ENCODE measurements at regions not wholly inside any gene's neighbourhood (a gene's known extent, or its start where the extent isn't known, plus 50 kb on each side); places are given as distances from the start of the nearest gene placed in this dataset.
"Not testable (repeated sequence)": the region's sequence is repeated elsewhere in the genome, so short reads cannot be mapped to it uniquely, and the experiment has no call there.

DNA sequence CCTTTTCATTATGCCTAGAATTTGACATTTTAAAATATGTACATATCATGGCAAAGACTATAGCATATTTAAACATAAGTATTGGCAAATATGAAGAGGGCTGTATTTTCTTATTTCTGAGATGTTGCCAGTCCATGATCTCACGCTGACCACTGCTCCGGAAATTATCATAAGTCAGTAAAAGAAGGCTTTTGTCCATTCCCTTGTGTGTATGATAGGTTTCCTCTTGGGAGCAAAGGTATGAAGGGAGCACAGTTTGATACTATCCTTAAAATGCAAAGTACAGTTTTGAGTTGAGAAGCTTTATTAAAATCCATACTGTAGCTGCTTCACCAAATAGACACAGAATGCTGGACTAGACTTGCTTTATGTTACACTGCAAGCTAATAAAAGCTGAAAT, 52.6 kb upstream of the AGA start:
- DNase-seq (ENCODE audit: low read depth), result no peak
- no peak overlapping the region for H3K4me3 ChIP-seq (ENCODE audit: control insufficient read depth, low read depth, low read length)
- no peak for TF ChIP-seq CTCF (IDR thresholded peaks at IDR 0.05; ENCODE audit: control insufficient read depth, insufficient read depth, low read depth, low read length, missing control alignments)

DNA sequence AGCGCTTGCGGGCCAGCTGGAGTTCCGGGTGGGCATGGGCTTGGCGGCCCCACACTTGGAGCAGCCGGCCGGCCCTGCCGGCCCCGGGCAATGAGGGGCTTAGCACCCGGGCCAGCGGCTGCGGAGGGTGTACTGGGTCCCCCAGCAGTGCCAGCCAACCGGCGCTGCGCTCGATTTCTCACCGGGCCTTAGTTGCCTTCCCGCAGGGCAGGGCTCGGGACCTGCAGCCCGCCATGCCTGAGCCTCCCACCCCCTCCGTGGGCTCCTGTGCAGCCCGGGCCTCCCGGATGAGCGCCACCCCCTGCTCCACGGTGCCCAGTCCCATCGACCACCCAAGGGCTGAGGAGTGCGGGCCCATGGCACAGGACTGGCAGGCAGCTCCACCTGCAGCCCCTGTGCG, 53.4 kb upstream of the AGA start:
- H3K4me3 ChIP-seq (ENCODE audit: control insufficient read depth, low read depth, low read length); DNase-seq (ENCODE audit: low read depth): not testable (repeated sequence)

DNA sequence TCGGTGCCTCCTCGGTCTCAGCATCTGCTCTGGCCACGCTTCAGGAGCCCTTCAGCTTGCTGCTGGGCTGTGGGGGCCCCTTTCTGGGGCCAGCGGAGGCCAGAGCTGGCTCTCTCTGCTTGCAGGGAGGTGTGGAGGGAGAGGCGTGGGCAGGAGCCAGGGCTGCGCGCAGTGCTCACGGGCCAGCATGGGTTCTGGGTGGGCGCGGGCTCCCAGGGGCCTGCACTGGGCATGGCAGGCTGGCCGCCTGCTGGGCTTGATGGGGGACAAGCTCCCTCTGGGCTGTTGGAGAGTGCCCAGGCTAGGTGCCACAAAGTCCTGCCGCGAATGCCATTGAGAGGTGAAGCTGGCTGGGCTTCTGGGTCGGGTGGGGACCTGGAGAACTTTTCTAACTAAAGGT, 57.3 kb upstream of the AGA start:
- no peak overlapping the region for H3K4me3 ChIP-seq (ENCODE audit: control insufficient read depth, low read depth, low read length)
- DNase-seq (ENCODE audit: low read depth), result no peak
- TF ChIP-seq CTCF (IDR thresholded peaks at IDR 0.05; ENCODE audit: control insufficient read depth, insufficient read depth, low read depth, low read length, missing control alignments), result no peak

DNA sequence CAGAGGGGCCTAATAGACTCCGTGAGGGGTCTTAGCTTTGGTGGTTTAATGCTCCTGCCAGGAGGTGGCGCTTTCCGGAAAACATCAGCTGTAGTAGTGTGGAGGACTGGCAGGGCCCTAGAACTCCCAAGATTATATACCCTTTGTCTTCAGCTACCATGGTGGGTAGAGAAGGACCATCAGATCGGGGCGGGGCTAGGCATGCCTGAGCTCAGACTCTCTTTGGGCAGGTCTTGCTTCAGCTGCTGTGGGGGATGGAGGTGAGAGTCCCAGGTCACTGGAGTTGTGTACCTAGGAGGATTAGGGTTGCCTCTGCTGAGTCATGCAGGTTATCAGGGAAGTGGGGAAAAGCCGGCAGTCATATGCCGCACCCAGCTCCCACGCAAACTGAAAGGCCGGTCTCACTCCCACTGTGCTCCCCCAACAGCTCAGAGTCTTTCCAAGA, 63.0 kb upstream of the AGA start:
- TF ChIP-seq CTCF (IDR thresholded peaks at IDR 0.05; ENCODE audit: control insufficient read depth, insufficient read depth, low read depth, low read length, missing control alignments), result no peak
- DNase-seq (ENCODE audit: low read depth), result no peak
- H3K4me3 ChIP-seq (ENCODE audit: control insufficient read depth, low read depth, low read length), result no peak overlapping the region

- TF ChIP-seq CTCF (IDR thresholded peaks at IDR 0.05; ENCODE audit: control insufficient read depth, insufficient read depth, low read depth, low read length, missing control alignments), result no peak
- DNase-seq (ENCODE audit: low read depth), result no peak
- no peak overlapping the region for H3K4me3 ChIP-seq (ENCODE audit: control insufficient read depth, low read depth, low read length)
Measured at GRCh38 chr4:177508662-177509061, 66.4 kb upstream of the AGA start.

GRCh38 chr4:177509226-177509745, 67.0 kb upstream of the AGA start:
- no peak for DNase-seq (ENCODE audit: low read depth)
- TF ChIP-seq CTCF (IDR thresholded peaks at IDR 0.05; ENCODE audit: control insufficient read depth, insufficient read depth, low read depth, low read length, missing control alignments), result no peak
- no peak overlapping the region for H3K4me3 ChIP-seq (ENCODE audit: control insufficient read depth, low read depth, low read length)

- TF ChIP-seq CTCF (IDR thresholded peaks at IDR 0.05; ENCODE audit: control insufficient read depth, insufficient read depth, low read depth, low read length, missing control alignments), result no peak
- DNase-seq (ENCODE audit: low read depth), result no peak
- no peak overlapping the region for H3K4me3 ChIP-seq (ENCODE audit: control insufficient read depth, low read depth, low read length)
Measured at GRCh38 chr4:177511611-177512010, 69.4 kb upstream of the AGA start.

All from AG09309 (cell line).